ENCODE measurements at regions not wholly inside any gene's neighbourhood (a gene's known extent, or its start where the extent isn't known, plus 50 kb on each side); places are given as distances from the start of the nearest gene placed in this dataset.

GRCh38 chr2:104690255-104690984 is 163.5 kb upstream of the POU3F3 start:
- Histone ChIP-seq H3K4me2 (ENCODE audit: low read length) (no peak overlapping the region), H3K9me2 (ENCODE audit: insufficient read depth, low read length) (no peaks in the 10 kb centered on the region)

GRCh38 chr2:104698276-104698675 is 155.6 kb upstream of the POU3F3 start:
- H3K79me2 ChIP-seq (replicated peaks; ENCODE audit: insufficient read depth, low read length): no peaks in the 10 kb centered on the region
- H3K9me3 ChIP-seq (ENCODE audit: low read length): no peaks in the 10 kb centered on the region
- no peak overlapping the region for H3K4me2 ChIP-seq (ENCODE audit: low read length)
- no peak overlapping the region for H3K4me3 ChIP-seq (ENCODE audit: low read length)
- no peak overlapping the region for H3K9ac ChIP-seq (ENCODE audit: low read length)
- no peaks in the 10 kb centered on the region for H3K9me2 ChIP-seq (ENCODE audit: insufficient read depth, low read length)
- H3K27ac ChIP-seq (ENCODE audit: low read length): no peak overlapping the region
- H4K20me1 ChIP-seq (ENCODE audit: insufficient read depth): no peaks in the 10 kb centered on the region
- no peaks in the 10 kb centered on the region for H3K36me3 ChIP-seq (ENCODE audit: insufficient read depth, low read length)
- no peak overlapping the region for H2AFZ ChIP-seq (ENCODE audit: low read depth, low read length)
- peaks cover 13% of the 10 kb centered on the region for H3F3A ChIP-seq (ENCODE audit: insufficient read depth, low read length, poor library complexity, severe bottlenecking)
- no peaks in the 10 kb centered on the region for H3K27me3 ChIP-seq (ENCODE audit: insufficient read depth, low read depth, low read length)
- no peak for TF ChIP-seq TAF1 (IDR thresholded peaks at IDR 0.05; ENCODE audit: low read depth)
- no peak for TF ChIP-seq MXI1 (conservative IDR thresholded peaks at IDR 0.05; ENCODE audit: poor library complexity, severe bottlenecking)
- TF ChIP-seq CTCF (IDR thresholded peaks at IDR 0.05; ENCODE audit: poor library complexity, severe bottlenecking): no peak
- no peak for TF ChIP-seq REST (IDR thresholded peaks at IDR 0.05; ENCODE audit: borderline replicate concordance)
- no peak for TF ChIP-seq SMC3 (conservative IDR thresholded peaks at IDR 0.05; ENCODE audit: poor library complexity)

More at GRCh38 chr2:104690255-104690984, 163.5 kb upstream of the POU3F3 start:
- TF ChIP-seq RAD21 (conservative IDR thresholded peaks at IDR 0.05): no peak
- TF ChIP-seq POLR2AphosphoS5 (IDR thresholded peaks at IDR 0.05): no peak
- TF ChIP-seq MXI1 (conservative IDR thresholded peaks at IDR 0.05; ENCODE audit: poor library complexity, severe bottlenecking): no peak
- TF ChIP-seq TAF1 (IDR thresholded peaks at IDR 0.05; ENCODE audit: low read depth): no peak
- no peak for TF ChIP-seq REST (IDR thresholded peaks at IDR 0.05; ENCODE audit: borderline replicate concordance)
- no peak for TF ChIP-seq EP300 (conservative IDR thresholded peaks at IDR 0.05; ENCODE audit: poor library complexity, severe bottlenecking)
- no peak for TF ChIP-seq SMC3 (conservative IDR thresholded peaks at IDR 0.05; ENCODE audit: poor library complexity)
- TF ChIP-seq CTCF (IDR thresholded peaks at IDR 0.05; ENCODE audit: poor library complexity, severe bottlenecking): no peak
- TF ChIP-seq EZH2 (IDR thresholded peaks at IDR 0.05; ENCODE audit: borderline replicate concordance, insufficient read depth, low read length, poor library complexity, severe bottlenecking): no peak
- H3K79me2 ChIP-seq (replicated peaks; ENCODE audit: insufficient read depth, low read length): no peaks in the 10 kb centered on the region
- no peak overlapping the region for H3K9ac ChIP-seq (ENCODE audit: low read length)
- no peaks in the 10 kb centered on the region for H3K9me3 ChIP-seq (ENCODE audit: low read length)
- H3K36me3 ChIP-seq (ENCODE audit: insufficient read depth, low read length): no peaks in the 10 kb centered on the region
- H3K4me3 ChIP-seq (ENCODE audit: low read length): no peak overlapping the region
- no peak overlapping the region for H3K27ac ChIP-seq (ENCODE audit: low read length)
- no peak overlapping the region for H2AFZ ChIP-seq (ENCODE audit: low read depth, low read length)
- H3K27me3 ChIP-seq (ENCODE audit: insufficient read depth, low read depth, low read length): no peaks in the 10 kb centered on the region
- H3F3A ChIP-seq (ENCODE audit: insufficient read depth, low read length, poor library complexity, severe bottlenecking): no peaks in the 10 kb centered on the region
- no peaks in the 10 kb centered on the region for H4K20me1 ChIP-seq (ENCODE audit: insufficient read depth)
